ENCODE measurements at regions not wholly inside any gene's neighbourhood (a gene's known extent, or its start where the extent isn't known, plus 50 kb on each side); places are given as distances from the start of the nearest gene placed in this dataset.

GRCh38 chr15:98446083-98446482 is 202.3 kb upstream of the IGF1R start:
- Histone ChIP-seq H3K9me3 (no peaks in the 10 kb centered on the region), H3K4me3 (no peak overlapping the region), H3K36me3 (no peaks in the 10 kb centered on the region), H3K27me3 (peaks cover 20% of the 10 kb centered on the region), H3K4me1 (peaks cover 12% of the 10 kb centered on the region), H3K27ac (no peak overlapping the region)
- DNase-seq (ENCODE audit: low spot score in 2 of 2) = no peak
- no peak for TF ChIP-seq CTCF (IDR thresholded peaks at IDR 0.05)
- TF ChIP-seq POLR2AphosphoS5 (IDR thresholded peaks at IDR 0.05) = no peak
- no peak for TF ChIP-seq POLR2A (IDR thresholded peaks at IDR 0.05)
- TF ChIP-seq EP300 (IDR thresholded peaks at IDR 0.05) = no peak
- 77% methylated on average over 8 of the region's 8 CpGs for WGBS

GRCh38 chr15:98447069-98447468 is 201.3 kb upstream of the IGF1R start:
- peaks cover 12% of the 10 kb centered on the region for H3K4me1 ChIP-seq
- peaks cover 17% of the 10 kb centered on the region for H3K27me3 ChIP-seq
- no peak overlapping the region for H3K4me3 ChIP-seq
- DNase-seq (ENCODE audit: low spot score in 2 of 2) = no peak
- H3K36me3 ChIP-seq = no peaks in the 10 kb centered on the region
- no peaks in the 10 kb centered on the region for H3K9me3 ChIP-seq
- H3K27ac ChIP-seq = no peak overlapping the region
- 82% methylated on average over 8 of the region's 8 CpGs for WGBS
- TF ChIP-seq POLR2A (IDR thresholded peaks at IDR 0.05) (no peak), CTCF (IDR thresholded peaks at IDR 0.05) (no peak), EP300 (IDR thresholded peaks at IDR 0.05) (no peak), POLR2AphosphoS5 (IDR thresholded peaks at IDR 0.05) (no peak)

- WGBS = 75% methylated on average over 11 of the region's 11 CpGs
- Histone ChIP-seq H3K9me3 (no peaks in the 10 kb centered on the region), H3K4me3 (no peak overlapping the region), H3K27ac (no peak overlapping the region), H3K27me3 (peaks cover 3% of the 10 kb centered on the region), H3K36me3 (no peaks in the 10 kb centered on the region), H3K4me1 (no peaks in the 10 kb centered on the region)
- no peak for TF ChIP-seq POLR2A (IDR thresholded peaks at IDR 0.05)
- TF ChIP-seq POLR2AphosphoS5 (IDR thresholded peaks at IDR 0.05) = no peak
- TF ChIP-seq CTCF (IDR thresholded peaks at IDR 0.05) = no peak
- TF ChIP-seq EP300 (IDR thresholded peaks at IDR 0.05) = no peak
- no peak for DNase-seq (ENCODE audit: low spot score in 2 of 2)
These were observed 197.1 kb upstream of the IGF1R start for GRCh38 chr15:98451236-98451635.

- WGBS = 94% methylated on average over 4 of the region's 4 CpGs
- no peak for DNase-seq (ENCODE audit: low spot score in 2 of 2)
- Histone ChIP-seq H3K4me3 (no peak overlapping the region), H3K27ac (no peak overlapping the region), H3K27me3 (peaks cover 4% of the 10 kb centered on the region), H3K4me1 (no peaks in the 10 kb centered on the region), H3K9me3 (no peaks in the 10 kb centered on the region), H3K36me3 (no peaks in the 10 kb centered on the region)
- TF ChIP-seq POLR2AphosphoS5 (IDR thresholded peaks at IDR 0.05) (no peak), EP300 (IDR thresholded peaks at IDR 0.05) (no peak), CTCF (IDR thresholded peaks at IDR 0.05) (no peak), POLR2A (IDR thresholded peaks at IDR 0.05) (no peak)
These were observed 196.1 kb upstream of the IGF1R start for GRCh38 chr15:98452238-98452637.

- 84% methylated on average over 5 of the region's 5 CpGs for WGBS
These were observed 192.4 kb upstream of the IGF1R start for GRCh38 chr15:98455904-98456303.

More at GRCh38 chr15:98455904-98456303, 192.4 kb upstream of the IGF1R start:
- no peak overlapping the region for H3K4me3 ChIP-seq
- H3K27me3 ChIP-seq = peaks cover 2% of the 10 kb centered on the region
- TF ChIP-seq CTCF (IDR thresholded peaks at IDR 0.05) (no peak), POLR2A (IDR thresholded peaks at IDR 0.05) (no peak), EP300 (IDR thresholded peaks at IDR 0.05) (no peak), POLR2AphosphoS5 (IDR thresholded peaks at IDR 0.05) (no peak)
- no peak for DNase-seq (ENCODE audit: low spot score in 2 of 2)
- no peaks in the 10 kb centered on the region for H3K9me3 ChIP-seq
- H3K4me1 ChIP-seq = no peaks in the 10 kb centered on the region
- no peaks in the 10 kb centered on the region for H3K36me3 ChIP-seq
- no peak overlapping the region for H3K27ac ChIP-seq

All from suprapubic skin (tissue), 4 donors.